ENCODE measurements at regions not wholly inside any gene's neighbourhood (a gene's known extent, or its start where the extent isn't known, plus 50 kb on each side); places are given as distances from the start of the nearest gene placed in this dataset.

DNA sequence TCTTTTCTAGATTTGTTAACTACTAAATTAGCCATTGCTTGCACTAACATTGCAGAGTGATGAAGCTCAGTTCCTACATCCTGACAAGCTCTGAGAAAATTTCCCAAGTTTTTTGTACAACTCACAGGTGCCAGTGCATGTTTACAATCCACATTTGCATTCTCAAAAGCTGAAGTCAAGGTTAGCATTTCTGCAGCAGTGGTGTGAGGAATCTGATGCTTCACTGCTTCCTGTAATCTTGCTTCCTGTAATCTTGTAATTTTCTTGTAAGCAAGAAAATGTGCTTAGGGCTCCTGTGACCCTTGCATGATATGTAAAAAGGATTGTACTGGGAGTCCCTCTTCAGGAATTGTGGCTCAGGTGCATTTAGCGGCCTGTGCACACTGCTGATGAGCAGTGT, 207.4 kb upstream of the CXCL13 start:
- no peak for DNase-seq
- Mint-ChIP-seq H3K4me3 (no peak overlapping the region), H3K4me1 (no peaks in the 10 kb centered on the region), H3K36me3 (ENCODE audit: low read depth) (no peaks in the 10 kb centered on the region), H3K27me3 (ENCODE audit: insufficient read depth) (peaks cover 8% of the 10 kb centered on the region), H3K27ac (no peak overlapping the region), H3K9me3 (no peaks in the 10 kb centered on the region)
- Histone ChIP-seq H3K36me3 (ENCODE audit: control insufficient read depth, insufficient read depth, low read length) (no peaks in the 10 kb centered on the region), H3K27ac (ENCODE audit: low read depth, low read length) (no peak overlapping the region), H3K9ac (ENCODE audit: extremely low read depth, low read length, poor library complexity, severe bottlenecking) (no peak overlapping the region), H3K4me3 (ENCODE audit: low read length) (no peak overlapping the region), H3K9me3 (ENCODE audit: control insufficient read depth, low read length) (no peaks in the 10 kb centered on the region), H3K4me1 (ENCODE audit: control insufficient read depth, insufficient read depth, low read length) (no peaks in the 10 kb centered on the region), H3K27me3 (ENCODE audit: control insufficient read depth, insufficient read depth, low read length, poor library complexity, severe bottlenecking) (peaks cover 16% of the 10 kb centered on the region)
- TF ChIP-seq, protein P1, sequence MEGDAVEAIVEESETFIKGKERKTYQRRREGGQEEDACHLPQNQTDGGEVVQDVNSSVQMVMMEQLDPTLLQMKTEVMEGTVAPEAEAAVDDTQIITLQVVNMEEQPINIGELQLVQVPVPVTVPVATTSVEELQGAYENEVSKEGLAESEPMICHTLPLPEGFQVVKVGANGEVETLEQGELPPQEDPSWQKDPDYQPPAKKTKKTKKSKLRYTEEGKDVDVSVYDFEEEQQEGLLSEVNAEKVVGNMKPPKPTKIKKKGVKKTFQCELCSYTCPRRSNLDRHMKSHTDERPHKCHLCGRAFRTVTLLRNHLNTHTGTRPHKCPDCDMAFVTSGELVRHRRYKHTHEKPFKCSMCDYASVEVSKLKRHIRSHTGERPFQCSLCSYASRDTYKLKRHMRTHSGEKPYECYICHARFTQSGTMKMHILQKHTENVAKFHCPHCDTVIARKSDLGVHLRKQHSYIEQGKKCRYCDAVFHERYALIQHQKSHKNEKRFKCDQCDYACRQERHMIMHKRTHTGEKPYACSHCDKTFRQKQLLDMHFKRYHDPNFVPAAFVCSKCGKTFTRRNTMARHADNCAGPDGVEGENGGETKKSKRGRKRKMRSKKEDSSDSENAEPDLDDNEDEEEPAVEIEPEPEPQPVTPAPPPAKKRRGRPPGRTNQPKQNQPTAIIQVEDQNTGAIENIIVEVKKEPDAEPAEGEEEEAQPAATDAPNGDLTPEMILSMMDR (conservative IDR thresholded peaks at IDR 0.05): no peak
- WGBS, 2 experiments (ENCODE audit: insufficient coverage in 1 of 2, insufficient read length in 1 of 2): 88% methylated on average over 1 of the region's 1 CpG; no CpG with 5 or more reads in 1 of the 2 experiments

DNA sequence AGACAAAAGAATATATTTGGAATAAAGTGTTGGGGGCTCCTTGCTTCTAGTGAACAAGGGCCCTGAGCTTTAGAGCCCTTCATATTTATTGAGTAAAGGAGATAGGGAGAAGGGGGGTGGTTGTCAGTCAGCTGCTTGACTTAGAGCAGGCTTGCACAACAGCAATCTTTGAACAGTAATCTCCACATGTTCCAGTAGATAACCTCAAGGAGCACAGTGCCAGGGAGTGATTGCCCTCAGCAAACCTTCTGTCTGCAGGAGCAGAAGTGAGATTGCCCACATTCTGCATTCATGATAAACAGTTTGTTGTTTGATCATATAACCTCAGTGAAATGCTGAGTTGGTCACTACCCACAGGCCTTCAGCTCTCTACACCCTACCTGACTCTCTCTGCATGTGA, 205.8 kb upstream of the CXCL13 start:
- DNase-seq: no peak
- Histone ChIP-seq H3K9me3 (ENCODE audit: control insufficient read depth, low read length) (no peaks in the 10 kb centered on the region), H3K27ac (ENCODE audit: low read depth, low read length) (no peak overlapping the region), H3K4me1 (ENCODE audit: control insufficient read depth, insufficient read depth, low read length) (no peaks in the 10 kb centered on the region), H3K36me3 (ENCODE audit: control insufficient read depth, insufficient read depth, low read length) (no peaks in the 10 kb centered on the region), H3K27me3 (ENCODE audit: control insufficient read depth, insufficient read depth, low read length, poor library complexity, severe bottlenecking) (peaks cover 30% of the 10 kb centered on the region), H3K9ac (ENCODE audit: extremely low read depth, low read length, poor library complexity, severe bottlenecking) (no peak overlapping the region), H3K4me3 (ENCODE audit: low read length) (no peak overlapping the region)
- TF ChIP-seq, protein P1 (conservative IDR thresholded peaks at IDR 0.05): no peak
- Mint-ChIP-seq H3K27me3 (ENCODE audit: insufficient read depth) (peaks cover 14% of the 10 kb centered on the region), H3K4me3 (no peak overlapping the region), H3K36me3 (ENCODE audit: low read depth) (no peaks in the 10 kb centered on the region), H3K27ac (no peak overlapping the region), H3K9me3 (no peaks in the 10 kb centered on the region), H3K4me1 (no peaks in the 10 kb centered on the region)

DNA sequence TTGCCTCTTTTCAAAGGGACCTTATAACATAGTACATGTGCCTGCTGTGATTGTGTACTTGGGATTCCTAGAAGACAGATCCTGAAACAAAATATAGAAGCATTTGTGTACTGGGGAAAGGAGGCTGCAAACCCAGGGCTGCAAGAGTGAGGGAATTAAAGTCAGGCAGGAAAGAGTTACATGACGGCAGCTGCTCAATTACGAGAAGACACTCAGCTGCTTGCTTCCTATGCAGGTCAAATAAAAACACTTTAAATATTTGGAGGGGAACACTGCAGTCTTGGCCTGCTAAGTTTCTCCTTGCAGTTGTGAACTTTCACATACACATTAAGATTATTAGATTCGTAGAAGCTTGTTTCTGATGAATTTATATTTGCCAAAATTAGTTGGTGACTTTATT, 191.9 kb upstream of the CXCL13 start:
- Mint-ChIP-seq H3K4me3 (no peak overlapping the region), H3K9me3 (no peaks in the 10 kb centered on the region), H3K27me3 (ENCODE audit: insufficient read depth) (peaks cover 21% of the 10 kb centered on the region), H3K4me1 (peaks cover 18% of the 10 kb centered on the region), H3K27ac (no peak overlapping the region), H3K36me3 (ENCODE audit: low read depth) (no peaks in the 10 kb centered on the region)
- Histone ChIP-seq H3K27me3 (ENCODE audit: control insufficient read depth, insufficient read depth, low read length, poor library complexity, severe bottlenecking) (peaks cover 17% of the 10 kb centered on the region), H3K9ac (ENCODE audit: extremely low read depth, low read length, poor library complexity, severe bottlenecking) (no peak overlapping the region), H3K36me3 (ENCODE audit: control insufficient read depth, insufficient read depth, low read length) (no peaks in the 10 kb centered on the region), H3K4me1 (ENCODE audit: control insufficient read depth, insufficient read depth, low read length) (peaks cover 14% of the 10 kb centered on the region), H3K27ac (ENCODE audit: low read depth, low read length) (no peak overlapping the region), H3K4me3 (ENCODE audit: low read length) (no peak overlapping the region), H3K9me3 (ENCODE audit: control insufficient read depth, low read length) (no peaks in the 10 kb centered on the region)
- 58 to 66% methylated on average over 2 to 3 of the region's 3 CpGs for WGBS, 2 experiments (ENCODE audit: insufficient coverage in 1 of 2, insufficient read length in 1 of 2)
- no peak for DNase-seq
- TF ChIP-seq, protein P1 (conservative IDR thresholded peaks at IDR 0.05): no peak

Data from endodermal cell (in vitro differentiated cells).